Hepatocyte (in vitro differentiated cells): ENCODE measurements at regions not wholly inside any gene's neighbourhood (a gene's known extent, or its start where the extent isn't known, plus 50 kb on each side); places are given as distances from the start of the nearest gene placed in this dataset.

ENCODE experiments used
- EZH2 ChIP-seq: fragments of 200-600 bp; sonication (generic); IDR thresholded peaks from 2 replicates; pipeline ENCODE4 v1.6.1; 2016; ENCODE audit warnings: antibody characterized with exemption, mild to moderate bottlenecking, borderline replicate concordance
- TF ChIP-seq, protein P1 (sequence below): fragments of 200-600 bp; sonication (generic); IDR thresholded peaks from 2 replicates; pipeline ENCODE4 v1.5.1; 2016; ENCODE audit warnings: antibody characterized with exemption, mild to moderate bottlenecking; ENCODE audit not compliant: poor library complexity

DNA sequence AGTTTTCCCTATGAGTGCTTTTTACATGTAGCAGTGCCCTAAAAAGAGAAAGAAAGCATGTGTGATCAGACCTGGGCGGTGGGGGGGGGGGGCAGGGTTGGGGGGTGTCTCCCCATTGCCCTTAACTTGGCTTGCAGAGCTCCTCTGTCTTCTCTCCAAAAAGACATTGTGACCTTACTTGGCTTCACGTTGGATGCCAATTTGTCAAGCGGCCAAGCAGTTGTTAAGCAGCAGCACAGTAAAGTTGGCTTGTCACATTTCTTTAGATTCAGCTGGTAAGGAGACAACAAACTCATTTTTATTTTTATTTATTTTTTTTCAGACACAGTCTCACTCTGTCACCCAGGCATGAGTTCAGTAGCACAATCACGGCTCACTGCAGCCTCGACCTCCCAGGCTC lies 57.3 kb upstream of the ZNF157 start:
- no peak for TF ChIP-seq EZH2
- TF ChIP-seq, protein P1, sequence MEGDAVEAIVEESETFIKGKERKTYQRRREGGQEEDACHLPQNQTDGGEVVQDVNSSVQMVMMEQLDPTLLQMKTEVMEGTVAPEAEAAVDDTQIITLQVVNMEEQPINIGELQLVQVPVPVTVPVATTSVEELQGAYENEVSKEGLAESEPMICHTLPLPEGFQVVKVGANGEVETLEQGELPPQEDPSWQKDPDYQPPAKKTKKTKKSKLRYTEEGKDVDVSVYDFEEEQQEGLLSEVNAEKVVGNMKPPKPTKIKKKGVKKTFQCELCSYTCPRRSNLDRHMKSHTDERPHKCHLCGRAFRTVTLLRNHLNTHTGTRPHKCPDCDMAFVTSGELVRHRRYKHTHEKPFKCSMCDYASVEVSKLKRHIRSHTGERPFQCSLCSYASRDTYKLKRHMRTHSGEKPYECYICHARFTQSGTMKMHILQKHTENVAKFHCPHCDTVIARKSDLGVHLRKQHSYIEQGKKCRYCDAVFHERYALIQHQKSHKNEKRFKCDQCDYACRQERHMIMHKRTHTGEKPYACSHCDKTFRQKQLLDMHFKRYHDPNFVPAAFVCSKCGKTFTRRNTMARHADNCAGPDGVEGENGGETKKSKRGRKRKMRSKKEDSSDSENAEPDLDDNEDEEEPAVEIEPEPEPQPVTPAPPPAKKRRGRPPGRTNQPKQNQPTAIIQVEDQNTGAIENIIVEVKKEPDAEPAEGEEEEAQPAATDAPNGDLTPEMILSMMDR = no peak
